Left ventricle myocardium inferior (tissue), 1 donor: ENCODE measurements at regions not wholly inside any gene's neighbourhood (a gene's known extent, or its start where the extent isn't known, plus 50 kb on each side); places are given as distances from the start of the nearest gene placed in this dataset.

Experiments
- DNase-seq: peaks from one replicate; pipeline ENCODE4 v3.0.0-alpha.2; 2020
- H3K27ac ChIP-seq: fragments of 200-600 bp; replicated peaks from 2 replicates; pipeline ENCODE4 v1.8.0; 2021
- H3K27me3 ChIP-seq: fragments of 200-600 bp; 2 replicates; pipeline ENCODE4 v1.8.0; 2021; ENCODE audit warnings: low read depth
- H3K36me3 ChIP-seq: fragments of 200-600 bp; 2 replicates; pipeline ENCODE4 v1.8.0; 2021
- H3K4me1 ChIP-seq: fragments of 200-600 bp; 2 replicates; pipeline ENCODE4 v1.8.0; 2021
- H3K4me3 ChIP-seq: fragments of 200-600 bp; 2 replicates; pipeline ENCODE4 v1.8.0; 2021; ENCODE audit warnings: mild to moderate bottlenecking, moderate library complexity
- H3K9me3 ChIP-seq: fragments of 200-600 bp; replicated peaks from 2 replicates; pipeline ENCODE4 v1.8.0; 2021
- intact Hi-C: fragments of 100-400 bp; cut with micrococcal nuclease; formaldehyde crosslinking; loops from one replicate; pipeline ENCODE4 v1.11.0; 2022
- TF ChIP-seq, protein P1 (sequence below): fragments of 200-600 bp; IDR thresholded peaks from 2 replicates; pipeline ENCODE4 v1.8.0; 2021; ENCODE audit warnings: antibody characterized with exemption, mild to moderate bottlenecking, borderline replicate concordance
- donor health status: DM: no; HTN: yes; CAD: no; lungs with severe emphysema.

DNA sequence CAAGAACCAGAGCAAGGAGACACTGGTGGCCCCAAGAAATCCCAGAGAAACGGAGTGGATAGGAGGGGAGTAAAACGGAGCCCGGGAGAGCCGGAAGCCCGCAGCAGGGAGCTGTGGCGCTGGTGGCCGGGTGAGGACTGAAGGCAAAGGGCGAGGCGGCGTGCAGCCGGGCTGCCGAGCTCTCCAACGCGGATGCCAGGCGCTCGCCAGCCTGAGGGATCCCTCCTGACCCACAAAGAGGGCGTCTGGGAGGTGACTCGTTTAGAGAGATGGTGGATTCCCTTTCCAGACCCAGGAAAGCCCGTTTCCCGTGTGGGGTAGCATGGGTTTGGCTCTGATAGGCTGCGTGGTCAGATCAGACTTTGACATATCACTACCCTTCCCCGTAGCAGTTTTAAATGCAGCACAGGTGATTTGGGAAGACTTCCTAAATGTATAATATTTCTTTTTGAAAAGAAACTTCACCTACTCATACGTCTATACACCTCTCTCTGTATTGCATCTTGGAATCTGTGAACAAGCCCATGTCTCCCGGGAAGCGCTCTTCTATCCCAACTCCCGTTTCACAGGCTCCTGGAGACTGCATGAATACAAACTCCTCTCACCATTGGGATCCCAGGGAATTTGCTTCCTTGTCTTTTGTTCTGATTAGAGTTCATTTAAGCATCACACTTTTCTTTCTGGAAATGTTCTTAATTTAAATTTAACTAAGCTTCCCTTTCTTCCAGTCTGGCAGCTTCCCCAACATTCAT lies 158.1 kb downstream of the C9orf152 start:
- Histone ChIP-seq H3K27ac (peak overlapping the region; percentile 91), H3K4me1 (peaks cover 79% of the 10 kb centered on the region), H3K36me3 (peaks cover 4% of the 10 kb centered on the region), H3K27me3 (no peaks in the 10 kb centered on the region), H3K9me3 (no peaks in the 10 kb centered on the region), H3K4me3 (peak overlapping the region; percentile 87)
- TF ChIP-seq, protein P1, sequence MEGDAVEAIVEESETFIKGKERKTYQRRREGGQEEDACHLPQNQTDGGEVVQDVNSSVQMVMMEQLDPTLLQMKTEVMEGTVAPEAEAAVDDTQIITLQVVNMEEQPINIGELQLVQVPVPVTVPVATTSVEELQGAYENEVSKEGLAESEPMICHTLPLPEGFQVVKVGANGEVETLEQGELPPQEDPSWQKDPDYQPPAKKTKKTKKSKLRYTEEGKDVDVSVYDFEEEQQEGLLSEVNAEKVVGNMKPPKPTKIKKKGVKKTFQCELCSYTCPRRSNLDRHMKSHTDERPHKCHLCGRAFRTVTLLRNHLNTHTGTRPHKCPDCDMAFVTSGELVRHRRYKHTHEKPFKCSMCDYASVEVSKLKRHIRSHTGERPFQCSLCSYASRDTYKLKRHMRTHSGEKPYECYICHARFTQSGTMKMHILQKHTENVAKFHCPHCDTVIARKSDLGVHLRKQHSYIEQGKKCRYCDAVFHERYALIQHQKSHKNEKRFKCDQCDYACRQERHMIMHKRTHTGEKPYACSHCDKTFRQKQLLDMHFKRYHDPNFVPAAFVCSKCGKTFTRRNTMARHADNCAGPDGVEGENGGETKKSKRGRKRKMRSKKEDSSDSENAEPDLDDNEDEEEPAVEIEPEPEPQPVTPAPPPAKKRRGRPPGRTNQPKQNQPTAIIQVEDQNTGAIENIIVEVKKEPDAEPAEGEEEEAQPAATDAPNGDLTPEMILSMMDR, result no peak
- DNase-seq, result peak; percentile 44
- intact Hi-C loops, result loop anchor here (10.0 kb wide), 1 partner anchor 145 kb away; no protein-coding TSS in a partner anchor

DNA sequence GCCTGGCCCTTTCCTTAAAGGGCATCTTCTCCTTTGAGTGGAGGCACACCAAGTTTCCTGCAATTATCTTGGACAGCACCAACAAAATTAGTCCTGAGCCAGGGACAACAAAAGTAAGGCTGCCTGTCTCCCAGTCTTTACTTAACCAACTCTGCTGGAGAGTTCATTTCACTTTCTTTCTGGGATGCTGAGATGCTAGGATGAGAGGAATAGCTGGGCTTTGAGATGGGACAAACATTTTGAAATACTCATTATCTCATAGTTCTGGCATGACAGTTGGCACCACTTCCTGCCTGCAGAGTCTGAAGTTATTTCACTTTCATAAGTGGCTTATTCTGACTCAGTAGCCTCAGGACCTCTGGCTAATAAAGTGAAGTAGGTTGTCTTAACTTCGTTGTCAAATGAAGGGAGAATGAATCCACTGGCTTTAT lies 157.0 kb downstream of the C9orf152 start:
- no peak for DNase-seq
- peak overlapping the region; percentile 87 for H3K4me3 ChIP-seq
- intact Hi-C loops, result loop anchor here (10.0 kb wide), 1 partner anchor 146 kb away; no protein-coding TSS in a partner anchor

DNA sequence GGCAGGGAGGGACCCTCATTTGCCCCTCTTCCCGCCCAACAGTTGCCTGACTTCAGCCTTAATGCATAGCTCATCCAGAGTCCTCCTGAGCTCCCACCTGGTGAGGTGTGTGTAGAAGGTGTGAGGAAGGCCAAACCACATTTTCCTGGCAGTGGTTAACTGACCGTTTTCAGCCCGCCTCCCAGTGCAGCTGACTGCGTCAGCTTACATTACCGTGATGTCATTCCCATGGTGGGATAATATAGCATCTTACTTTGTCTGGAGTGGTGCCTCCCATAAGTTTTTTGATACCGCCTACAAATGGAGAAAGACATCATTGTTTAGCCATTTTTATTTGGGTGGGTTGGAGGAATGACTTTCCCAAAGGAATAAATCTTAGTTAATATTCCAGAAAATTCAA lies 151.9 kb downstream of the C9orf152 start:
- Histone ChIP-seq H3K4me3 (no peak overlapping the region), H3K9me3 (no peaks in the 10 kb centered on the region), H3K4me1 (peaks cover 92% of the 10 kb centered on the region), H3K27ac (peak overlapping the region; percentile 47), H3K27me3 (no peaks in the 10 kb centered on the region), H3K36me3 (peaks cover 4% of the 10 kb centered on the region)
- TF ChIP-seq, protein P1, result no peak
- DNase-seq, result no peak
- intact Hi-C loops, result loop anchor here (10.0 kb wide), 1 partner anchor 151 kb away; no protein-coding TSS in a partner anchor

More for the DNA sequence above, 157.0 kb downstream of the C9orf152 start:
- Histone ChIP-seq H3K27ac (peak overlapping the region; percentile 91), H3K36me3 (peaks cover 4% of the 10 kb centered on the region), H3K9me3 (no peaks in the 10 kb centered on the region), H3K4me1 (peaks cover 90% of the 10 kb centered on the region), H3K27me3 (no peaks in the 10 kb centered on the region)
- TF ChIP-seq, protein P1, result no peak

DNA sequence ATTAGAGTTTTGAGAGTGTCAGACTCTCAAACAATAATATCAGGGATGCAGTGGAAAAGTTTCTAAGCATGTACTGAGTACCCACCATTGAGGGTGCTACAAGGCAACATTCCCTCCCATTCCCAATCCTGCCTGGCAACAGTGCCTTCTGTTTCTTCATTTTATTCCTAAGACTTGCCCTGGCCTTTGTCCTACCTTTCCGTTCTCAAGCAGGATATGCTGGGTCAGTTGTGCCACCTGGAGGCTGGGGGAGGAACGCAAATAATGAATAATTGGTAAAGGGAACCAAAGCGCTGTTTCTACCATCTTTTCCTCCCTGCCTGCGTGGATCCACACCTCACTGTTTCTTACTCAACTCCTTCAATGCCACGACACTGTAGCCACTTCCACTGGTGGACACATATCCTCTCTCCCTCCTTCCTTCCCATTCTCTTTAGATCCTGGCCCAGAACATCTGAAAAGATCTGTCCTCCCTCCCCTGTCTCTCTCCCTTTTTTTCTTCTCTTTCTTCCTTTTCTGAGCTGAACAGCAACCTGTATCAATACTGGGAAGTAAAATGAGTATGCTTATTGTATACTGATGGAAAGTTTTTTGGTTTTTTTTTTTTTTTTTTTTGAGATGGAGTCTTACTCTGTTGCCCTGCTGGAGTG lies 149.5 kb downstream of the C9orf152 start:
- DNase-seq, result no peak
- intact Hi-C loops, result loop anchor here (10.0 kb wide), 1 partner anchor 154 kb away; no protein-coding TSS in a partner anchor
- Histone ChIP-seq H3K27ac (peak overlapping the region; percentile 47), H3K9me3 (no peaks in the 10 kb centered on the region), H3K36me3 (peaks cover 4% of the 10 kb centered on the region), H3K4me1 (peaks cover 74% of the 10 kb centered on the region), H3K4me3 (no peak overlapping the region), H3K27me3 (no peaks in the 10 kb centered on the region)
- TF ChIP-seq, protein P1, result peak; percentile 61

DNA sequence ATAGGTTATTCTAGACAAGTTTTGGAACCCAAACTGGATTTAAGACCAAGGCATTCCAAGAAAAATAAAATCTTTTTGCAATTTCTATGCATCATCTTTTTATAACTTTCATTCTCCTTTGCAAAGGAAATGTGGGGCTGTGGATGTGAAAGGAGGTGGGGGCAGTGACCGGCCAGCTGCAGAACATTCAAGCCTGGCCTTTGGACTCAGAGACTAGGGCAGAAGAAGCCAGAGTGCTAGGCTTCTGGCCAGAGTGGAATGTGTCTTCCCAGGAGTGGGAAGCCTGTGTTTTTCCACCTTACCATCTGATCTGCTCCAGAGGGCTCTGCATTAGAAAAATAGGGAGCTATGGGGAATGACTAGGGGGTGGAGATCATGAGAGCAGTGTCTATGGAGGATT lies 148.5 kb downstream of the C9orf152 start:
- TF ChIP-seq, protein P1, result no peak
- Histone ChIP-seq H3K36me3 (peaks cover 4% of the 10 kb centered on the region), H3K9me3 (no peaks in the 10 kb centered on the region), H3K27ac (peak overlapping the region; percentile 47), H3K27me3 (no peaks in the 10 kb centered on the region), H3K4me1 (peaks cover 74% of the 10 kb centered on the region), H3K4me3 (no peak overlapping the region)
- DNase-seq, result no peak
- intact Hi-C loops, result loop anchor here (10.0 kb wide), 1 partner anchor 155 kb away; no protein-coding TSS in a partner anchor
